Calu3 (cell line): ENCODE measurements at regions not wholly inside any gene's neighbourhood (a gene's known extent, or its start where the extent isn't known, plus 50 kb on each side); places are given as distances from the start of the nearest gene placed in this dataset.

Source experiments
- BruUV-seq: library from RNA; stranded (reverse); fragments of 400-500 nt; replicated peaks from 2 replicates; lab custom pipeline; 2021; lab: Mats Ljungman, UMichigan
- CTCF ChIA-PET: fragments of 300-600 bp; sonication (Branson Sonifier 250); formaldehyde crosslinking; loops from one replicate; lab custom pipeline; 2022; ENCODE audit warnings: antibody characterized with exemption; lab: Charles Lee
- DNase-seq: peaks from one replicate; pipeline ENCODE4 v3.0.0; 2022
- H3K27ac Mint-ChIP-seq: one replicate; pipeline ENCODE4 v1.8.0; 2022; ENCODE audit warnings: mixed read lengths; ENCODE audit not compliant: unreplicated experiment
- H3K27me3 Mint-ChIP-seq: one replicate; pipeline ENCODE4 v1.8.0; 2022; ENCODE audit warnings: mixed read lengths; ENCODE audit not compliant: unreplicated experiment
- H3K36me3 Mint-ChIP-seq: one replicate; pipeline ENCODE4 v1.8.0; 2022; ENCODE audit warnings: mild to moderate bottlenecking, moderate library complexity, mixed read lengths; ENCODE audit not compliant: insufficient read depth, unreplicated experiment
- H3K4me1 Mint-ChIP-seq: one replicate; pipeline ENCODE4 v1.8.0; 2022; ENCODE audit warnings: mild to moderate bottlenecking, low read depth, mixed read lengths; ENCODE audit not compliant: unreplicated experiment
- H3K4me3 Mint-ChIP-seq: one replicate; pipeline ENCODE4 v1.8.0; 2022; ENCODE audit warnings: mild to moderate bottlenecking, low read depth, moderate library complexity, mixed read lengths; ENCODE audit not compliant: unreplicated experiment
- H3K9me3 Mint-ChIP-seq: one replicate; pipeline ENCODE4 v1.8.0; 2022; ENCODE audit warnings: low read depth, mixed read lengths; ENCODE audit not compliant: unreplicated experiment
- CTCF ChIP-seq: fragments of 200-600 bp; IDR thresholded peaks from one replicate; pipeline ENCODE4 v1.8.0; 2022; ENCODE audit warnings: antibody characterized with exemption; ENCODE audit not compliant: unreplicated experiment
- intact Hi-C: fragments of 100-400 bp; cut with micrococcal nuclease; formaldehyde crosslinking; loops from one replicate; pipeline ENCODE4 v1.10.0; 2022; ENCODE audit not compliant: unreplicated experiment

DNA sequence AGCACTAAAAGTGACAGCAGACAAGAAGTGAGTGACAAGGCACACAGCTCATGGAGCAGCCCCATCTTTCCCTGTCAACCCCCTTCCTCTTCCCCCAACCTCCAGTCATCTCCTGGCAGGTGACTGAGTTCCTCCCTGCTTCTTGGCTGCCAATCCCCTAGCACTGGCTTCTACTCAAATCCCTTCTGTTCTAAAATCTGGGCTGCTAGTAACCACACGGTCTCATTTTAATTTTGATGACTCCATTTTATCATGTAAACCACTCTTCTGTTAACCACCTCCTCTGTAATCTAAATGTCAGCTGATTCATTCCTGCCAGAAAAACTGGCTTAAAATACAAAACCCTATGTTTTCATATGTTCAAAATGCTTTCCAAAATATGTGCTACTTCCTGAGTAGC lies 419.8 kb upstream of the MON1B start:
- no TSS peak for BruUV-seq
- Mint-ChIP-seq H3K27ac (no peak overlapping the region), H3K9me3 (peaks cover 5% of the 10 kb centered on the region), H3K36me3 (no peaks in the 10 kb centered on the region), H3K4me3 (no peak overlapping the region), H3K4me1 (no peaks in the 10 kb centered on the region), H3K27me3 (no peaks in the 10 kb centered on the region)
- intact Hi-C loops = no loop called here
- CTCF ChIA-PET = no interaction called here
- no peak for DNase-seq
- TF ChIP-seq CTCF = no peak

GRCh38 chr16:76777721-76778465 lies 413.1 kb upstream of the MON1B start:
- no peak overlapping the region for H3K4me3 Mint-ChIP-seq
- no peak for TF ChIP-seq CTCF
- CTCF ChIA-PET = interaction anchor here (0.7 kb wide), 1 partner anchor 370 kb away, joined by 3 read pairs; no protein-coding TSS in a partner anchor
- DNase-seq = no peak
- no TSS peak for BruUV-seq
- no peaks in the 10 kb centered on the region for H3K4me1 Mint-ChIP-seq
- H3K27ac Mint-ChIP-seq = no peak overlapping the region
- peaks cover 3% of the 10 kb centered on the region for H3K9me3 Mint-ChIP-seq
- no peaks in the 10 kb centered on the region for H3K27me3 Mint-ChIP-seq
- H3K36me3 Mint-ChIP-seq = no peaks in the 10 kb centered on the region
- intact Hi-C loops = no loop called here

DNA sequence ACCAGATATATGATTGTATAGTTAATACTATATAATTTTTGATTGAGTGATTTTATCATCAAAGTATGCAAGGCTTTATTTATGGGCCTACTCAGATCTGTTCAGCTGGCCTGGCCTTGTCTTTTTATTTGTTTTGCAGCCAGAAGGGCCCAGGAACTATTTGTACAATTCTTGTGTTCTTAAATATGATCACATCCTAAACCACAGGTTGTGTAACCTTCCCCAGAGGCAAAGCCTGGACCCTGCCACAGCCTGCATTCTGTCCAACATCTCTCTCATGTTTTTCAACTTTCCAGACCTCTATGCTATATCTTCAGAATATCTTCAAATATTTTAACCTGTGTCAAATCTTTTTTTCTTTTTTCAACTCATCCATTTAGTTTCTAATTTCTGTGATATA lies 410.4 kb upstream of the MON1B start:
- DNase-seq = no peak
- TF ChIP-seq CTCF = no peak

DNA sequence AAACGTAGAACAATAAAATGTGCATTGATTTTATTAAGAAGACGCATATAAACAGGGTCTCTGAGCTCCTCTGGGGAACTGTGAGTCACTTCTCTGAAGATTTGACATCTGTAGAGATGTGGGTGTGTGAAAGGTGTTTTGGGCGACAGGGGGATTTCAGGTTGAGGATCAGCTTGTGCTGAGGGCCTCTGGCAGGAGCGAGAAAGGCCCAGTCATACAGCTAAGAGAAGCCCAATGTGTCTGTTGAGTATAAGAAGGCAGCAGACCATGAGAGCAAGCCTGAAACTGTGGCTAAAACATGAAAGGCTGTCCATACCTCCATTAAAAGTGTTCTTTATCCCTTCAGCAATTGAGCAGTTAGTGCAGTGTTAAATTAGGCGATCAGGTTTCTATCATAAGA lies 406.5 kb upstream of the MON1B start:
- no peaks in the 10 kb centered on the region for H3K27me3 Mint-ChIP-seq
- H3K36me3 Mint-ChIP-seq = no peaks in the 10 kb centered on the region
- CTCF ChIA-PET = no interaction called here
- BruUV-seq = no TSS peak
- intact Hi-C loops = no loop called here
- DNase-seq = no peak
- no peaks in the 10 kb centered on the region for H3K4me1 Mint-ChIP-seq
- peaks cover 3% of the 10 kb centered on the region for H3K9me3 Mint-ChIP-seq
- no peak overlapping the region for H3K27ac Mint-ChIP-seq
- no peak overlapping the region for H3K4me3 Mint-ChIP-seq
- no peak for TF ChIP-seq CTCF

More for the DNA sequence above, 410.4 kb upstream of the MON1B start:
- Mint-ChIP-seq H3K36me3 (no peaks in the 10 kb centered on the region), H3K4me3 (no peak overlapping the region), H3K4me1 (no peaks in the 10 kb centered on the region), H3K9me3 (peaks cover 3% of the 10 kb centered on the region), H3K27ac (no peak overlapping the region), H3K27me3 (no peaks in the 10 kb centered on the region)
- intact Hi-C loops = no loop called here
- no TSS peak for BruUV-seq
- CTCF ChIA-PET = no interaction called here
